Daoy (cell line): ENCODE measurements at regions not wholly inside any gene's neighbourhood (a gene's known extent, or its start where the extent isn't known, plus 50 kb on each side); places are given as distances from the start of the nearest gene placed in this dataset.

ENCODE experiments used
- DNase-seq: peaks from one replicate; pipeline ENCODE4 v3.0.0-alpha.2; 2015; ENCODE audit warnings: low read depth

- DNase-seq: no peak
These were observed 85.7 kb upstream of the GPC6 start for GRCh38 chr13:93140912-93141311.

GRCh38 chr13:93144031-93144430, 82.6 kb upstream of the GPC6 start:
- DNase-seq: no peak

GRCh38 chr13:93145199-93145598, 81.4 kb upstream of the GPC6 start:
- no peak for DNase-seq

GRCh38 chr13:93146584-93147297, 79.9 kb upstream of the GPC6 start:
- peak; percentile 52 for DNase-seq

- DNase-seq: no peak
These were observed 79.3 kb upstream of the GPC6 start for GRCh38 chr13:93147298-93147645.

- no peak for DNase-seq
These were observed 78.7 kb upstream of the GPC6 start for GRCh38 chr13:93147946-93148345.

GRCh38 chr13:93151277-93151676, 75.3 kb upstream of the GPC6 start:
- no peak for DNase-seq

- DNase-seq: no peak
These were observed 68.0 kb upstream of the GPC6 start for GRCh38 chr13:93158565-93158964.

- peak; percentile 42 for DNase-seq
These were observed 56.6 kb upstream of the GPC6 start for GRCh38 chr13:93169980-93170379.

GRCh38 chr13:93172109-93172508, 54.5 kb upstream of the GPC6 start:
- DNase-seq: no peak

- DNase-seq: no peak
These were observed 53.0 kb upstream of the GPC6 start for GRCh38 chr13:93173654-93174053.

- no peak for DNase-seq
These were observed 52.3 kb upstream of the GPC6 start for GRCh38 chr13:93174260-93174659.
